ENCODE measurements at regions not wholly inside any gene's neighbourhood (a gene's known extent, or its start where the extent isn't known, plus 50 kb on each side); places are given as distances from the start of the nearest gene placed in this dataset.

GRCh38 chr18:47501946-47502345 is 250.5 kb upstream of the SKOR2 start:
- peaks cover 45% of the 10 kb centered on the region for H3K27me3 ChIP-seq (ENCODE audit: low read depth, low read length)
- no peaks in the 10 kb centered on the region for H3K79me2 ChIP-seq (ENCODE audit: low read length)
- H3K4me1 ChIP-seq (ENCODE audit: low read length): no peaks in the 10 kb centered on the region
- H3K27ac ChIP-seq (ENCODE audit: low read length): no peak overlapping the region
- no peak overlapping the region for H3K9ac ChIP-seq (ENCODE audit: low read length)
- H3K36me3 ChIP-seq (replicated peaks; ENCODE audit: low read depth, low read length): no peaks in the 10 kb centered on the region
- H3K9me3 ChIP-seq (ENCODE audit: insufficient read depth, low read length): no peaks in the 10 kb centered on the region
- TF ChIP-seq, protein P1, sequence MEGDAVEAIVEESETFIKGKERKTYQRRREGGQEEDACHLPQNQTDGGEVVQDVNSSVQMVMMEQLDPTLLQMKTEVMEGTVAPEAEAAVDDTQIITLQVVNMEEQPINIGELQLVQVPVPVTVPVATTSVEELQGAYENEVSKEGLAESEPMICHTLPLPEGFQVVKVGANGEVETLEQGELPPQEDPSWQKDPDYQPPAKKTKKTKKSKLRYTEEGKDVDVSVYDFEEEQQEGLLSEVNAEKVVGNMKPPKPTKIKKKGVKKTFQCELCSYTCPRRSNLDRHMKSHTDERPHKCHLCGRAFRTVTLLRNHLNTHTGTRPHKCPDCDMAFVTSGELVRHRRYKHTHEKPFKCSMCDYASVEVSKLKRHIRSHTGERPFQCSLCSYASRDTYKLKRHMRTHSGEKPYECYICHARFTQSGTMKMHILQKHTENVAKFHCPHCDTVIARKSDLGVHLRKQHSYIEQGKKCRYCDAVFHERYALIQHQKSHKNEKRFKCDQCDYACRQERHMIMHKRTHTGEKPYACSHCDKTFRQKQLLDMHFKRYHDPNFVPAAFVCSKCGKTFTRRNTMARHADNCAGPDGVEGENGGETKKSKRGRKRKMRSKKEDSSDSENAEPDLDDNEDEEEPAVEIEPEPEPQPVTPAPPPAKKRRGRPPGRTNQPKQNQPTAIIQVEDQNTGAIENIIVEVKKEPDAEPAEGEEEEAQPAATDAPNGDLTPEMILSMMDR (IDR thresholded peaks at IDR 0.05; ENCODE audit: low read depth, low read length): no peak
- no peak for TF ChIP-seq EZH2phosphoT487 (IDR thresholded peaks at IDR 0.05; ENCODE audit: low read depth)
- H4K20me1 ChIP-seq (ENCODE audit: insufficient read depth, low read length): no peaks in the 10 kb centered on the region
- H2AFZ ChIP-seq (ENCODE audit: low read depth, low read length): no peak overlapping the region
- H3K4me3 ChIP-seq (ENCODE audit: low read length): no peak overlapping the region
- H3K4me2 ChIP-seq (ENCODE audit: low read length): no peak overlapping the region

DNA sequence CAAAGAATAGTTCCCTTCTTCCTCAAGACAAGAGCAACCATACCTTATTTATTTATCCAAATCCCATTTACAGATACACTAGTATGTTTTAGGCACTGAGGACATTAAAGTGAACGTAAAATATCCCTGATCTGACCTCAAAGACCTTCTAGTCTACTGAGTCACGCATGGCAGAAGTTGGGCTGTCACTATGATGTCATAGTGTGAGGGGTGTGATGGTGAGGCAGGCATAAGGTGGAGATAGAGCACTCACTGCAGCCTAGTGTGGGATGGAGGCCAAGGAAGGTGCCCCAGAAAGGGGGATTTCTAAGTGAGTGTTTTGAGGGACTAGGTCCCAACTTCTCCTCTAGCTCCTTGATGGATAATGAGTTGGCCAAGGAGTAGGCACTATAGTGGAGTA is 249.5 kb upstream of the SKOR2 start:
- Histone ChIP-seq H3K9ac (ENCODE audit: low read length) (no peak overlapping the region), H3K36me3 (replicated peaks; ENCODE audit: low read depth, low read length) (no peaks in the 10 kb centered on the region), H3K27ac (ENCODE audit: low read length) (no peak overlapping the region), H3K4me1 (ENCODE audit: low read length) (no peaks in the 10 kb centered on the region), H2AFZ (ENCODE audit: low read depth, low read length) (no peak overlapping the region), H3K27me3 (ENCODE audit: low read depth, low read length) (peaks cover 45% of the 10 kb centered on the region), H3K79me2 (ENCODE audit: low read length) (no peaks in the 10 kb centered on the region), H4K20me1 (ENCODE audit: insufficient read depth, low read length) (no peaks in the 10 kb centered on the region), H3K4me3 (ENCODE audit: low read length) (no peak overlapping the region), H3K9me3 (ENCODE audit: insufficient read depth, low read length) (no peaks in the 10 kb centered on the region), H3K4me2 (ENCODE audit: low read length) (no peak overlapping the region)
- no peak for TF ChIP-seq EZH2phosphoT487 (IDR thresholded peaks at IDR 0.05; ENCODE audit: low read depth)
- TF ChIP-seq, protein P1 (IDR thresholded peaks at IDR 0.05; ENCODE audit: low read depth, low read length): no peak

GRCh38 chr18:47492691-47493090 is 241.2 kb upstream of the SKOR2 start:
- Histone ChIP-seq H3K4me1 (ENCODE audit: low read length) (0 out of 2 replicates have a peak, but pooled peaks cover 2% of the 10 kb centered on the region), H3K79me2 (ENCODE audit: low read length) (no peaks in the 10 kb centered on the region), H2AFZ (ENCODE audit: low read depth, low read length) (no peak overlapping the region), H3K27ac (ENCODE audit: low read length) (no peak overlapping the region), H4K20me1 (ENCODE audit: insufficient read depth, low read length) (no peaks in the 10 kb centered on the region), H3K27me3 (ENCODE audit: low read depth, low read length) (0 out of 2 replicates have a peak, but pooled peaks cover 10% of the 10 kb centered on the region), H3K4me2 (ENCODE audit: low read length) (no peak overlapping the region), H3K4me3 (ENCODE audit: low read length) (no peak overlapping the region), H3K9me3 (ENCODE audit: insufficient read depth, low read length) (no peaks in the 10 kb centered on the region), H3K36me3 (replicated peaks; ENCODE audit: low read depth, low read length) (no peaks in the 10 kb centered on the region), H3K9ac (ENCODE audit: low read length) (no peak overlapping the region)
- no peak for TF ChIP-seq EZH2phosphoT487 (IDR thresholded peaks at IDR 0.05; ENCODE audit: low read depth)
- TF ChIP-seq, protein P1 (IDR thresholded peaks at IDR 0.05; ENCODE audit: low read depth, low read length): no peak

GRCh38 chr18:47490882-47491281 is 239.4 kb upstream of the SKOR2 start:
- Histone ChIP-seq H3K27me3 (ENCODE audit: low read depth, low read length) (peaks cover 25% of the 10 kb centered on the region; the same call in 1 of the 2 replicates), H3K9me3 (ENCODE audit: insufficient read depth, low read length) (no peaks in the 10 kb centered on the region), H2AFZ (ENCODE audit: low read depth, low read length) (no peak overlapping the region; the same call in 1 of the 2 replicates), H3K4me1 (ENCODE audit: low read length) (0 out of 2 replicates have a peak, but pooled peaks cover 2% of the 10 kb centered on the region), H3K4me2 (ENCODE audit: low read length) (no peak overlapping the region), H3K79me2 (ENCODE audit: low read length) (no peaks in the 10 kb centered on the region), H3K27ac (ENCODE audit: low read length) (no peak overlapping the region), H3K4me3 (ENCODE audit: low read length) (no peak overlapping the region), H3K9ac (ENCODE audit: low read length) (no peak overlapping the region), H4K20me1 (ENCODE audit: insufficient read depth, low read length) (no peaks in the 10 kb centered on the region), H3K36me3 (replicated peaks; ENCODE audit: low read depth, low read length) (no peaks in the 10 kb centered on the region)
- TF ChIP-seq EZH2phosphoT487 (IDR thresholded peaks at IDR 0.05; ENCODE audit: low read depth): no peak
- TF ChIP-seq, protein P1 (IDR thresholded peaks at IDR 0.05; ENCODE audit: low read depth, low read length): no peak
